ENCODE measurements at regions not wholly inside any gene's neighbourhood (a gene's known extent, or its start where the extent isn't known, plus 50 kb on each side); places are given as distances from the start of the nearest gene placed in this dataset.

DNA sequence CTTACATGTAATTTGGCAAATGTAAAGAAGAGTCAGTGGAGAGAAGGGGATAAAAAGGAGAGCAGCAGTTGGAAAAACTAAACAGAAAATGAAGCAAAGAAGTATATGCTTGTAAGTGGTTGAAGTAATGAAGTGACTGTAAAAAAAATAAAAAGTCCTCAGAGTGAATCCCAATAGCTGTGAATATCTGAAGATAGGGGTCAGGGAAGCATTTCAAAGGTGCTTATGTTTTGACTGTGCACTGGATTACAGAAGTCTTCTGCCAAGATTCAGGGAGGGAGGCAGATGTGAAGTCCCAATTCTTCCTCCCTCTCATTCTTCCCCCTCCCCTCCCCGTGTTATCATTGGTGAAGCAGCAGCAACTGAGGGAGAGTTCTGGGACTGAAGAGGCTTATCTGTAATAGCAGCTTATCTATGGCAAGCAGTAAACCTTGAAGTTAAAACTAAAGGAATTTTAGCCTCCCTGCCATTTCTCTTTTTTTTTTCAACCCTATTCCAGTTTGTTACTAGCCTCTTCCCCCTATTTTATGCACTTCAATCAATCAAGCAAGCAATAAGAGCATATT is 597.9 kb downstream of the IGSF11 start:
- Histone ChIP-seq H3K27ac (ENCODE audit: low read length, poor library complexity, severe bottlenecking) (no peak overlapping the region), H3K4ac (ENCODE audit: low read depth in 1 of 2, low read length in 2 of 2) (no peak overlapping the region), H3K4me3 (ENCODE audit: insufficient read depth in 1 of 2, low read depth in 1 of 2, low read length in 2 of 2) (no peak overlapping the region), H3K36me3 (ENCODE audit: control insufficient read depth in 1 of 2, insufficient read depth in 2 of 2, low read depth in 1 of 2, low read length in 2 of 2) (no peaks in the 10 kb centered on the region), H2BK5ac (ENCODE audit: low read depth, low read length, poor library complexity, severe bottlenecking) (no peak overlapping the region), H3K14ac (ENCODE audit: low read length in 2 of 2) (no peak overlapping the region), H3K79me1 (replicated peaks; ENCODE audit: low read length, poor library complexity, severe bottlenecking) (no peaks in the 10 kb centered on the region), H2BK120ac (ENCODE audit: low read depth, low read length) (no peak overlapping the region), H3K27me3 (ENCODE audit: control insufficient read depth in 1 of 2, insufficient read depth in 1 of 2, low read length in 2 of 2) (no peaks in the 10 kb centered on the region), H3K9me3 (ENCODE audit: control insufficient read depth, low read length) (no peaks in the 10 kb centered on the region), H2BK15ac (ENCODE audit: low read depth, poor library complexity, severe bottlenecking) (no peak overlapping the region), H4K8ac (ENCODE audit: low read length) (no peak overlapping the region), H3K23ac (ENCODE audit: low read length in 2 of 2) (no peak overlapping the region), H3K18ac (ENCODE audit: low read depth in 1 of 2, low read length in 2 of 2) (no peak overlapping the region), H3K4me2 (ENCODE audit: low read length, poor library complexity, severe bottlenecking) (no peak overlapping the region), H4K91ac (ENCODE audit: low read length) (no peak overlapping the region), H2BK12ac (ENCODE audit: low read length in 2 of 2) (no peak overlapping the region), H3K4me1 (ENCODE audit: control insufficient read depth, insufficient read depth, low read depth, low read length) (no peaks in the 10 kb centered on the region), H3K9ac (ENCODE audit: low read length) (no peak overlapping the region), H2AK5ac (ENCODE audit: low read length, severe bottlenecking) (no peak overlapping the region), H2AFZ (ENCODE audit: low read depth, low read length) (no peak overlapping the region)
- DNase-seq: no peak
- no CpG with 5 or more reads among the region's 1 CpG for WGBS

DNA sequence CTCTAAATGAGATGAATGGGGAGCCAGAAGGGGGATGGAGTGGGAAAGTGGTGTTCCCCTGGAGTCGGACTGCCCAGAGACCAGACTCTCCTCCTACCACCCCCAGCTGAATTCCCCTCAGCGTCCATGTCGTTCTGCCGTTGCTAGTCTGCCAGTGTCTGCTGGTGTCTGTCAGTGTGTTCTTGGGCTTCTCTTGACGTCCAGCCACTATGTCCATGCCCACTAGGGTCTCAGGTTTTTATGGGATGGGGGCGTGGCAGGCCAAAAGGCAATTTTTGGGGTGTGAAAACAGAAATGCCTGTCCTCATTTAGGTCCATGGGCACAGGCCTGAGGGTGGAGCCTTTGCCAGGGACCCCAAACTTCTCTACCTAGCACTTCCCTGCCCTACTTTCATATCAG is 589.6 kb downstream of the IGSF11 start:
- Histone ChIP-seq H3K79me1 (replicated peaks; ENCODE audit: low read length, poor library complexity, severe bottlenecking) (no peaks in the 10 kb centered on the region), H2BK120ac (ENCODE audit: low read depth, low read length) (no peak overlapping the region), H2AK5ac (ENCODE audit: low read length, severe bottlenecking) (no peak overlapping the region), H3K4me1 (ENCODE audit: control insufficient read depth, insufficient read depth, low read depth, low read length) (no peaks in the 10 kb centered on the region), H2BK15ac (ENCODE audit: low read depth, poor library complexity, severe bottlenecking) (no peak overlapping the region), H4K8ac (ENCODE audit: low read length) (no peak overlapping the region), H3K9ac (ENCODE audit: low read length) (no peak overlapping the region), H3K4ac (ENCODE audit: low read depth in 1 of 2, low read length in 2 of 2) (no peak overlapping the region), H2BK5ac (ENCODE audit: low read depth, low read length, poor library complexity, severe bottlenecking) (no peak overlapping the region), H3K27ac (ENCODE audit: low read length, poor library complexity, severe bottlenecking) (no peak overlapping the region), H3K27me3 (ENCODE audit: control insufficient read depth in 1 of 2, insufficient read depth in 1 of 2, low read length in 2 of 2) (no peaks in the 10 kb centered on the region), H3K9me3 (ENCODE audit: control insufficient read depth, low read length) (peaks cover 4% of the 10 kb centered on the region), H3K14ac (ENCODE audit: low read length in 2 of 2) (no peak overlapping the region), H2AFZ (ENCODE audit: low read depth, low read length) (no peak overlapping the region), H3K23ac (ENCODE audit: low read length in 2 of 2) (no peak overlapping the region), H3K18ac (ENCODE audit: low read depth in 1 of 2, low read length in 2 of 2) (no peak overlapping the region), H4K91ac (ENCODE audit: low read length) (no peak overlapping the region), H3K4me2 (ENCODE audit: low read length, poor library complexity, severe bottlenecking) (no peak overlapping the region), H2BK12ac (ENCODE audit: low read length in 2 of 2) (no peak overlapping the region), H3K36me3 (ENCODE audit: control insufficient read depth in 1 of 2, insufficient read depth in 2 of 2, low read depth in 1 of 2, low read length in 2 of 2) (no peaks in the 10 kb centered on the region), H3K4me3 (ENCODE audit: insufficient read depth in 1 of 2, low read depth in 1 of 2, low read length in 2 of 2) (no peak overlapping the region)
- no peak for DNase-seq
- 69% methylated on average over 5 of the region's 6 CpGs for WGBS

DNA sequence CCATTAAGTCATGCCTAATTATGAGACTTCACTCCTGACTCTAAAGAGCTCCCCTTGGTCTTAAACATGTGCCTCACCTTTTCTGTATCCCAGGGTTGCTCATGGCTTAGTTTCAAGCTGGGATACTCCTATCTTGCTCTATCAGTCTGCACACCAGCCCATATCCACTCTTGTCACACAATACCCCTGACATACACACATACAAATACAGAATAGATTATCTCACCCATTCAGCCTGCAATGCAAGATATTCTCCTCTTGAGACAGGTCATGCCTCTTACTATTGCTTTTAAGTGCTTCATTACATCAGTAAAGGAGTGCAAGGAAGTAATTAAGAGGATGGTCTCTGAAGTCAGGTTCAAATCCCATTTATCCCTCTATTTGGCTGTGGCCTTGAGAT is 587.3 kb downstream of the IGSF11 start:
- Histone ChIP-seq H3K36me3 (ENCODE audit: control insufficient read depth in 1 of 2, insufficient read depth in 2 of 2, low read depth in 1 of 2, low read length in 2 of 2) (no peaks in the 10 kb centered on the region), H2BK5ac (ENCODE audit: low read depth, low read length, poor library complexity, severe bottlenecking) (no peak overlapping the region), H2BK12ac (ENCODE audit: low read length in 2 of 2) (no peak overlapping the region), H3K14ac (ENCODE audit: low read length in 2 of 2) (no peak overlapping the region), H3K27ac (ENCODE audit: low read length, poor library complexity, severe bottlenecking) (no peak overlapping the region), H4K8ac (ENCODE audit: low read length) (no peak overlapping the region), H3K4me3 (ENCODE audit: insufficient read depth in 1 of 2, low read depth in 1 of 2, low read length in 2 of 2) (no peak overlapping the region), H3K4ac (ENCODE audit: low read depth in 1 of 2, low read length in 2 of 2) (no peak overlapping the region), H2BK120ac (ENCODE audit: low read depth, low read length) (no peak overlapping the region), H2AK5ac (ENCODE audit: low read length, severe bottlenecking) (no peak overlapping the region), H3K23ac (ENCODE audit: low read length in 2 of 2) (no peak overlapping the region), H3K4me1 (ENCODE audit: control insufficient read depth, insufficient read depth, low read depth, low read length) (no peaks in the 10 kb centered on the region), H3K9ac (ENCODE audit: low read length) (no peak overlapping the region), H3K79me1 (replicated peaks; ENCODE audit: low read length, poor library complexity, severe bottlenecking) (no peaks in the 10 kb centered on the region), H4K91ac (ENCODE audit: low read length) (no peak overlapping the region), H2AFZ (ENCODE audit: low read depth, low read length) (no peak overlapping the region), H2BK15ac (ENCODE audit: low read depth, poor library complexity, severe bottlenecking) (no peak overlapping the region), H3K27me3 (ENCODE audit: control insufficient read depth in 1 of 2, insufficient read depth in 1 of 2, low read length in 2 of 2) (no peaks in the 10 kb centered on the region), H3K18ac (ENCODE audit: low read depth in 1 of 2, low read length in 2 of 2) (no peak overlapping the region), H3K4me2 (ENCODE audit: low read length, poor library complexity, severe bottlenecking) (no peak overlapping the region), H3K9me3 (ENCODE audit: control insufficient read depth, low read length) (peaks cover 14% of the 10 kb centered on the region)
- no peak for DNase-seq

DNA sequence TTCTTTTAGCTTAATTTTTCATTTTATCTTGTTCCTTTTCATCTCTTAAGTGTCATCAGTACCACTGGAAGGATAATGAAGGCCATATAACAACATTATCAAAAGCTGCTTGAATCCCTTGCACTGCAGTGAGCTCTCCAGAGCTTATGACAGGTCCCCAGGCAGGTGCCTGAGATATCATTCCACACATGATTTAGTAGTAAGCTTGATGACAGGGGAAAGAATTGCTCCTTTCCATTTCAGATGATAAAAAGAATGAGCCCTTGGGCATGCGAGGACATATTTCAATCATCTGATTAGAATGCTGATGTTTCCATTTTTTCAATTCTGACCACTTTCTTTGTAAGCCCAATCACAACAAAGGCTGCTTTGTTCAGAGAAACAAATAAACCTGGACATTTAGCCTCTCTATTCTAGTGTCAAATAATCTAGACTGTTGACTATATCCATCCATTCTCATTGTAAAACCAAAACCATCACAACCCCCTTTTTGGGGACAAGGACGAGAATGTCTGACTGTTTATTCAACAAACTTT is 567.8 kb downstream of the IGSF11 start:
- Histone ChIP-seq H4K8ac (ENCODE audit: low read length) (no peak overlapping the region), H3K27ac (ENCODE audit: low read length, poor library complexity, severe bottlenecking) (no peak overlapping the region), H3K14ac (ENCODE audit: low read length in 2 of 2) (no peak overlapping the region), H3K9ac (ENCODE audit: low read length) (no peak overlapping the region), H3K18ac (ENCODE audit: low read depth in 1 of 2, low read length in 2 of 2) (no peak overlapping the region), H3K36me3 (ENCODE audit: control insufficient read depth in 1 of 2, insufficient read depth in 2 of 2, low read depth in 1 of 2, low read length in 2 of 2) (no peaks in the 10 kb centered on the region), H3K79me1 (replicated peaks; ENCODE audit: low read length, poor library complexity, severe bottlenecking) (no peaks in the 10 kb centered on the region), H3K4me2 (ENCODE audit: low read length, poor library complexity, severe bottlenecking) (no peak overlapping the region), H3K27me3 (ENCODE audit: control insufficient read depth in 1 of 2, insufficient read depth in 1 of 2, low read length in 2 of 2) (no peaks in the 10 kb centered on the region), H3K4ac (ENCODE audit: low read depth in 1 of 2, low read length in 2 of 2) (no peak overlapping the region), H3K4me3 (ENCODE audit: insufficient read depth in 1 of 2, low read depth in 1 of 2, low read length in 2 of 2) (no peak overlapping the region), H2BK5ac (ENCODE audit: low read depth, low read length, poor library complexity, severe bottlenecking) (no peak overlapping the region), H3K4me1 (ENCODE audit: control insufficient read depth, insufficient read depth, low read depth, low read length) (no peaks in the 10 kb centered on the region), H3K9me3 (ENCODE audit: control insufficient read depth, low read length) (no peaks in the 10 kb centered on the region), H2AK5ac (ENCODE audit: low read length, severe bottlenecking) (no peak overlapping the region), H2BK120ac (ENCODE audit: low read depth, low read length) (no peak overlapping the region), H3K23ac (ENCODE audit: low read length in 2 of 2) (no peak overlapping the region), H4K91ac (ENCODE audit: low read length) (no peak overlapping the region), H2AFZ (ENCODE audit: low read depth, low read length) (no peak overlapping the region), H2BK15ac (ENCODE audit: low read depth, poor library complexity, severe bottlenecking) (no peak overlapping the region), H2BK12ac (ENCODE audit: low read length in 2 of 2) (no peak overlapping the region)
- no peak for DNase-seq
- 92% methylated on average over 1 of the region's 2 CpGs for WGBS

Data from mesenchymal stem cell (in vitro differentiated cells and primary cell).